ENCODE measurements at regions not wholly inside any gene's neighbourhood (a gene's known extent, or its start where the extent isn't known, plus 50 kb on each side); places are given as distances from the start of the nearest gene placed in this dataset.

DNA sequence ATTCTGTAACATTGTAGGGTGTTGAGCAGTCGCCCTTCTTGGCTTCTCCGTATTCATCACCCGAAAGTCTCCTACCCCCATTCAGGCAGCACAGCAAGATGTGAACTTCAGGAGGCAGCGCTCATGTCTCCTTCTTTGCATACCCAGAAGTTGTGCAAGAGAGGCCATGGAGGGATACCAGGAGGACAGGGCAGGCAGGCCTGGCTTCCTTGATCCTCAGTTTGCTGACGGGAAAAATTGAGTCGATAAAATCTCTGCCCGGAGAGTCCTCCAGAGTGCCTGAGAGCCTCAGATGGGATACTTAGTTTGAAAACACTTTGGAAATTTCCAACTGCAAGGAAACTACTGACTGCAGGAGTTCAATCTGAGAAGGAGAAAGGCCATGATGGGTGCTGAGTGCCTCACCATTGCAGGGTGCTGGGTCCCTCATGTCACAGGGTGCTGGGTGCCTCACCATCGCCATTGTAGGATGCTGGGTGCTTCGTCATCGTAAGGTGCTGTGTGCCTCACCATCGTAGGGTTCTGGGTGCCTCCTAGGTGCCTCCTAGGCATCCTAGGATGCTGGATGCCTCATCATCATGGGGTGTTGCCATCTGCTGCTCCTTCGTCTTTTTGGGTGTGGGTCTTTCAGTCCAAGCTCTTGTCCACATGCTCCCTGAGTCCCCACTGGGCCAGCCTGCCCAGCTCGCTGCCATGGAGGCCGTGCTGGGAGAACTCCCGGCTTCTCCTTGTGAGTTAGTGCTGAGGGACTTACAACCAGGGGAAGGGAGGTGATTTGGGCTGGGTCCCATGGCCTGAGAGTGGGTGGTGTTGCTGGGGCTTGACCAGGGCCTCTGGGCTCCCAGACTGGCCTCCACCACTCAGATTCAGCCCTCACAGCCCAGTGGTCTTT is 162.4 kb downstream of the DDX1 start:
- Histone ChIP-seq H3K4me3 (no peak overlapping the region), H3K4me1 (ENCODE audit: insufficient read depth) (no peaks in the 10 kb centered on the region), H3K9me2 (ENCODE audit: insufficient read depth) (no peaks in the 10 kb centered on the region), H3K27me3 (ENCODE audit: insufficient read depth) (no peaks in the 10 kb centered on the region), H3K36me3 (ENCODE audit: insufficient read depth) (no peaks in the 10 kb centered on the region), H3K79me2 (replicated peaks; ENCODE audit: insufficient read depth) (no peaks in the 10 kb centered on the region), H3F3A (replicated peaks; ENCODE audit: low read depth) (no peaks in the 10 kb centered on the region), H2AFZ (no peak overlapping the region), H3K27ac (ENCODE audit: low read depth) (no peak overlapping the region), H3K4me2 (no peak overlapping the region), H4K20me1 (replicated peaks; ENCODE audit: insufficient read depth) (no peaks in the 10 kb centered on the region)
- no peak overlapping the region for H3K4me3 Mint-ChIP-seq
- ATAC-seq: no peak
- no peak overlapping the region for H3K27ac Mint-ChIP-seq
- no peak for TF ChIP-seq POLR2AphosphoS5 (IDR thresholded peaks at IDR 0.05; ENCODE audit: low read depth)
- TF ChIP-seq, protein P1, sequence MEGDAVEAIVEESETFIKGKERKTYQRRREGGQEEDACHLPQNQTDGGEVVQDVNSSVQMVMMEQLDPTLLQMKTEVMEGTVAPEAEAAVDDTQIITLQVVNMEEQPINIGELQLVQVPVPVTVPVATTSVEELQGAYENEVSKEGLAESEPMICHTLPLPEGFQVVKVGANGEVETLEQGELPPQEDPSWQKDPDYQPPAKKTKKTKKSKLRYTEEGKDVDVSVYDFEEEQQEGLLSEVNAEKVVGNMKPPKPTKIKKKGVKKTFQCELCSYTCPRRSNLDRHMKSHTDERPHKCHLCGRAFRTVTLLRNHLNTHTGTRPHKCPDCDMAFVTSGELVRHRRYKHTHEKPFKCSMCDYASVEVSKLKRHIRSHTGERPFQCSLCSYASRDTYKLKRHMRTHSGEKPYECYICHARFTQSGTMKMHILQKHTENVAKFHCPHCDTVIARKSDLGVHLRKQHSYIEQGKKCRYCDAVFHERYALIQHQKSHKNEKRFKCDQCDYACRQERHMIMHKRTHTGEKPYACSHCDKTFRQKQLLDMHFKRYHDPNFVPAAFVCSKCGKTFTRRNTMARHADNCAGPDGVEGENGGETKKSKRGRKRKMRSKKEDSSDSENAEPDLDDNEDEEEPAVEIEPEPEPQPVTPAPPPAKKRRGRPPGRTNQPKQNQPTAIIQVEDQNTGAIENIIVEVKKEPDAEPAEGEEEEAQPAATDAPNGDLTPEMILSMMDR (conservative IDR thresholded peaks at IDR 0.05; ENCODE audit: low read depth in 2 of 2): no peak
- TF ChIP-seq, protein P2, sequence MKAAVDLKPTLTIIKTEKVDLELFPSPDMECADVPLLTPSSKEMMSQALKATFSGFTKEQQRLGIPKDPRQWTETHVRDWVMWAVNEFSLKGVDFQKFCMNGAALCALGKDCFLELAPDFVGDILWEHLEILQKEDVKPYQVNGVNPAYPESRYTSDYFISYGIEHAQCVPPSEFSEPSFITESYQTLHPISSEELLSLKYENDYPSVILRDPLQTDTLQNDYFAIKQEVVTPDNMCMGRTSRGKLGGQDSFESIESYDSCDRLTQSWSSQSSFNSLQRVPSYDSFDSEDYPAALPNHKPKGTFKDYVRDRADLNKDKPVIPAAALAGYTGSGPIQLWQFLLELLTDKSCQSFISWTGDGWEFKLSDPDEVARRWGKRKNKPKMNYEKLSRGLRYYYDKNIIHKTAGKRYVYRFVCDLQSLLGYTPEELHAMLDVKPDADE (IDR thresholded peaks at IDR 0.05): no peak
- TF ChIP-seq JUNB (IDR thresholded peaks at IDR 0.05; ENCODE audit: unreplicated experiment): no peak
- no peak for TF ChIP-seq ZNF331 (CRISPR knock-in tag; IDR thresholded peaks at IDR 0.05; ENCODE audit: low read depth)
- TF ChIP-seq NANOG (IDR thresholded peaks at IDR 0.05; ENCODE audit: borderline replicate concordance): no peak
- TF ChIP-seq CREB1 (CRISPR knock-in tag; IDR thresholded peaks at IDR 0.05; ENCODE audit: low read depth): no peak
- TF ChIP-seq, protein P3, sequence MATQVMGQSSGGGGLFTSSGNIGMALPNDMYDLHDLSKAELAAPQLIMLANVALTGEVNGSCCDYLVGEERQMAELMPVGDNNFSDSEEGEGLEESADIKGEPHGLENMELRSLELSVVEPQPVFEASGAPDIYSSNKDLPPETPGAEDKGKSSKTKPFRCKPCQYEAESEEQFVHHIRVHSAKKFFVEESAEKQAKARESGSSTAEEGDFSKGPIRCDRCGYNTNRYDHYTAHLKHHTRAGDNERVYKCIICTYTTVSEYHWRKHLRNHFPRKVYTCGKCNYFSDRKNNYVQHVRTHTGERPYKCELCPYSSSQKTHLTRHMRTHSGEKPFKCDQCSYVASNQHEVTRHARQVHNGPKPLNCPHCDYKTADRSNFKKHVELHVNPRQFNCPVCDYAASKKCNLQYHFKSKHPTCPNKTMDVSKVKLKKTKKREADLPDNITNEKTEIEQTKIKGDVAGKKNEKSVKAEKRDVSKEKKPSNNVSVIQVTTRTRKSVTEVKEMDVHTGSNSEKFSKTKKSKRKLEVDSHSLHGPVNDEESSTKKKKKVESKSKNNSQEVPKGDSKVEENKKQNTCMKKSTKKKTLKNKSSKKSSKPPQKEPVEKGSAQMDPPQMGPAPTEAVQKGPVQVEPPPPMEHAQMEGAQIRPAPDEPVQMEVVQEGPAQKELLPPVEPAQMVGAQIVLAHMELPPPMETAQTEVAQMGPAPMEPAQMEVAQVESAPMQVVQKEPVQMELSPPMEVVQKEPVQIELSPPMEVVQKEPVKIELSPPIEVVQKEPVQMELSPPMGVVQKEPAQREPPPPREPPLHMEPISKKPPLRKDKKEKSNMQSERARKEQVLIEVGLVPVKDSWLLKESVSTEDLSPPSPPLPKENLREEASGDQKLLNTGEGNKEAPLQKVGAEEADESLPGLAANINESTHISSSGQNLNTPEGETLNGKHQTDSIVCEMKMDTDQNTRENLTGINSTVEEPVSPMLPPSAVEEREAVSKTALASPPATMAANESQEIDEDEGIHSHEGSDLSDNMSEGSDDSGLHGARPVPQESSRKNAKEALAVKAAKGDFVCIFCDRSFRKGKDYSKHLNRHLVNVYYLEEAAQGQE (IDR thresholded peaks at IDR 0.05; ENCODE audit: unreplicated experiment): no peak
- no peak for TF ChIP-seq ZNF114 (CRISPR knock-in tag; IDR thresholded peaks at IDR 0.05)
- TF ChIP-seq EZH2 (IDR thresholded peaks at IDR 0.05; ENCODE audit: low read depth, unreplicated experiment): no peak
- TF ChIP-seq, protein P4, sequence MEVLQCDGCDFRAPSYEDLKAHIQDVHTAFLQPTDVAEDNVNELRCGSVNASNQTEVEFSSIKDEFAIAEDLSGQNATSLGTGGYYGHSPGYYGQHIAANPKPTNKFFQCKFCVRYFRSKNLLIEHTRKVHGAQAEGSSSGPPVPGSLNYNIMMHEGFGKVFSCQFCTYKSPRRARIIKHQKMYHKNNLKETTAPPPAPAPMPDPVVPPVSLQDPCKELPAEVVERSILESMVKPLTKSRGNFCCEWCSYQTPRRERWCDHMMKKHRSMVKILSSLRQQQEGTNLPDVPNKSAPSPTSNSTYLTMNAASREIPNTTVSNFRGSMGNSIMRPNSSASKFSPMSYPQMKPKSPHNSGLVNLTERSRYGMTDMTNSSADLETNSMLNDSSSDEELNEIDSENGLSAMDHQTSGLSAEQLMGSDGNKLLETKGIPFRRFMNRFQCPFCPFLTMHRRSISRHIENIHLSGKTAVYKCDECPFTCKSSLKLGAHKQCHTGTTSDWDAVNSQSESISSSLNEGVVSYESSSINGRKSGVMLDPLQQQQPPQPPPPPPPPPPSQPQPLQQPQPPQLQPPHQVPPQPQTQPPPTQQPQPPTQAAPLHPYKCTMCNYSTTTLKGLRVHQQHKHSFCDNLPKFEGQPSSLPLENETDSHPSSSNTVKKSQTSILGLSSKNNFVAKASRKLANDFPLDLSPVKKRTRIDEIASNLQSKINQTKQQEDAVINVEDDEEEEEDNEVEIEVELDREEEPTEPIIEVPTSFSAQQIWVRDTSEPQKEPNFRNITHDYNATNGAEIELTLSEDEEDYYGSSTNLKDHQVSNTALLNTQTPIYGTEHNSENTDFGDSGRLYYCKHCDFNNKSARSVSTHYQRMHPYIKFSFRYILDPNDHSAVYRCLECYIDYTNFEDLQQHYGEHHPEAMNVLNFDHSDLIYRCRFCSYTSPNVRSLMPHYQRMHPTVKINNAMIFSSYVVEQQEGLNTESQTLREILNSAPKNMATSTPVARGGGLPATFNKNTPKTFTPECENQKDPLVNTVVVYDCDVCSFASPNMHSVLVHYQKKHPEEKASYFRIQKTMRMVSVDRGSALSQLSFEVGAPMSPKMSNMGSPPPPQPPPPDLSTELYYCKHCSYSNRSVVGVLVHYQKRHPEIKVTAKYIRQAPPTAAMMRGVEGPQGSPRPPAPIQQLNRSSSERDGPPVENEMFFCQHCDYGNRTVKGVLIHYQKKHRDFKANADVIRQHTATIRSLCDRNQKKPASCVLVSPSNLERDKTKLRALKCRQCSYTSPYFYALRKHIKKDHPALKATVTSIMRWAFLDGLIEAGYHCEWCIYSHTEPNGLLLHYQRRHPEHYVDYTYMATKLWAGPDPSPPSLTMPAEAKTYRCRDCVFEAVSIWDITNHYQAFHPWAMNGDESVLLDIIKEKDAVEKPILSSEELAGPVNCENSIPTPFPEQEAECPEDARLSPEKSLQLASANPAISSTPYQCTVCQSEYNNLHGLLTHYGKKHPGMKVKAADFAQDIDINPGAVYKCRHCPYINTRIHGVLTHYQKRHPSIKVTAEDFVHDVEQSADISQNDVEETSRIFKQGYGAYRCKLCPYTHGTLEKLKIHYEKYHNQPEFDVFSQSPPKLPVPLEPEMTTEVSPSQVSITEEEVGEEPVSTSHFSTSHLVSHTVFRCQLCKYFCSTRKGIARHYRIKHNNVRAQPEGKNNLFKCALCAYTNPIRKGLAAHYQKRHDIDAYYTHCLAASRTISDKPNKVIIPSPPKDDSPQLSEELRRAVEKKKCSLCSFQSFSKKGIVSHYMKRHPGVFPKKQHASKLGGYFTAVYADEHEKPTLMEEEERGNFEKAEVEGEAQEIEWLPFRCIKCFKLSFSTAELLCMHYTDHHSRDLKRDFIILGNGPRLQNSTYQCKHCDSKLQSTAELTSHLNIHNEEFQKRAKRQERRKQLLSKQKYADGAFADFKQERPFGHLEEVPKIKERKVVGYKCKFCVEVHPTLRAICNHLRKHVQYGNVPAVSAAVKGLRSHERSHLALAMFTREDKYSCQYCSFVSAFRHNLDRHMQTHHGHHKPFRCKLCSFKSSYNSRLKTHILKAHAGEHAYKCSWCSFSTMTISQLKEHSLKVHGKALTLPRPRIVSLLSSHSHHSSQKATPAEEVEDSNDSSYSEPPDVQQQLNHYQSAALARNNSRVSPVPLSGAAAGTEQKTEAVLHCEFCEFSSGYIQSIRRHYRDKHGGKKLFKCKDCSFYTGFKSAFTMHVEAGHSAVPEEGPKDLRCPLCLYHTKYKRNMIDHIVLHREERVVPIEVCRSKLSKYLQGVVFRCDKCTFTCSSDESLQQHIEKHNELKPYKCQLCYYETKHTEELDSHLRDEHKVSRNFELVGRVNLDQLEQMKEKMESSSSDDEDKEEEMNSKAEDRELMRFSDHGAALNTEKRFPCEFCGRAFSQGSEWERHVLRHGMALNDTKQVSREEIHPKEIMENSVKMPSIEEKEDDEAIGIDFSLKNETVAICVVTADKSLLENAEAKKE (CRISPR knock-in tag; IDR thresholded peaks at IDR 0.05): no peak
- TF ChIP-seq STAT1 (IDR thresholded peaks at IDR 0.05; ENCODE audit: unreplicated experiment): no peak
- no peak for TF ChIP-seq EZH2phosphoT487 (IDR thresholded peaks at IDR 0.05; ENCODE audit: unreplicated experiment)
- H3K36me3 Mint-ChIP-seq (ENCODE audit: low read depth): peaks cover 2% of the 10 kb centered on the region; the same call in 1 of the 3 replicates
- H3K27me3 Mint-ChIP-seq (ENCODE audit: insufficient read depth, low read depth, poor library complexity): peaks cover 2% of the 10 kb centered on the region
- peaks cover 3% of the 10 kb centered on the region; the same call in 2 of the 3 replicates for H3K9me3 Mint-ChIP-seq
- no peak for DNase-seq (ENCODE audit: low spot score)
- no peaks in the 10 kb centered on the region for H3K4me1 Mint-ChIP-seq

Data from GM23338 (cell line).